NB4 (cell line): ENCODE measurements at regions not wholly inside any gene's neighbourhood (a gene's known extent, or its start where the extent isn't known, plus 50 kb on each side); places are given as distances from the start of the nearest gene placed in this dataset.

Experiments
- MAX ChIP-seq: IDR thresholded peaks from 2 replicates; pipeline ENCODE4 v1.6.1; 2011; ENCODE audit warnings: low read depth, low read length
- MYC ChIP-seq: IDR thresholded peaks from 2 replicates; pipeline ENCODE4 v1.6.1; 2011; ENCODE audit warnings: low read depth, low read length
- POLR2A ChIP-seq: IDR thresholded peaks from 2 replicates; pipeline ENCODE4 v1.6.1; 2011; ENCODE audit warnings: mild to moderate bottlenecking; ENCODE audit not compliant: insufficient read length; ENCODE audit errors: extremely low read depth
- TF ChIP-seq, protein P1 (sequence below): IDR thresholded peaks from one replicate; pipeline ENCODE4 v1.5.1; 2012; ENCODE audit warnings: low read depth, low read length

GRCh38 chr2:189285349-189285748, 105.8 kb upstream of the COL5A2 start:
- TF ChIP-seq, protein P1, sequence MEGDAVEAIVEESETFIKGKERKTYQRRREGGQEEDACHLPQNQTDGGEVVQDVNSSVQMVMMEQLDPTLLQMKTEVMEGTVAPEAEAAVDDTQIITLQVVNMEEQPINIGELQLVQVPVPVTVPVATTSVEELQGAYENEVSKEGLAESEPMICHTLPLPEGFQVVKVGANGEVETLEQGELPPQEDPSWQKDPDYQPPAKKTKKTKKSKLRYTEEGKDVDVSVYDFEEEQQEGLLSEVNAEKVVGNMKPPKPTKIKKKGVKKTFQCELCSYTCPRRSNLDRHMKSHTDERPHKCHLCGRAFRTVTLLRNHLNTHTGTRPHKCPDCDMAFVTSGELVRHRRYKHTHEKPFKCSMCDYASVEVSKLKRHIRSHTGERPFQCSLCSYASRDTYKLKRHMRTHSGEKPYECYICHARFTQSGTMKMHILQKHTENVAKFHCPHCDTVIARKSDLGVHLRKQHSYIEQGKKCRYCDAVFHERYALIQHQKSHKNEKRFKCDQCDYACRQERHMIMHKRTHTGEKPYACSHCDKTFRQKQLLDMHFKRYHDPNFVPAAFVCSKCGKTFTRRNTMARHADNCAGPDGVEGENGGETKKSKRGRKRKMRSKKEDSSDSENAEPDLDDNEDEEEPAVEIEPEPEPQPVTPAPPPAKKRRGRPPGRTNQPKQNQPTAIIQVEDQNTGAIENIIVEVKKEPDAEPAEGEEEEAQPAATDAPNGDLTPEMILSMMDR, result no peak
- no peak for TF ChIP-seq MAX
- TF ChIP-seq POLR2A, result no peak
- no peak for TF ChIP-seq MYC
